ENCODE measurements at regions not wholly inside any gene's neighbourhood (a gene's known extent, or its start where the extent isn't known, plus 50 kb on each side); places are given as distances from the start of the nearest gene placed in this dataset.

DNA sequence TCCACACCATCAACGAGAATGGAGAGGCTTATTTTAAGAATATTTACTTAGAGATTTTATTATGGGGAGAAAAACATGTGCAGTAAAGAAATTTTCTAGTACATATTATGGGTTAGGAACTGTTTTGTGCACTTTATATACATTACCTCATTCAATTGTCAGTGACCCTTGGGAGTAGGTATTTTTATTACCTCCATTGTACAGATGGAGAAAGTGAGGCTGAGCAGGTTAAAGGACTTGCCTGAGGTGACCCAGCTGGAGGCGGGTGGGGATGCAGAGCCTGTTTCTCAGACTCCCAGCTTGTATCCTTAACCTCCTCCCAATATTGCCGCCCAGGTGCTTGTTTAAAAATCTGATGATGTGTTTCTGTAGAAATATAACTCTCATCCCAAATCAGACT lies 356.7 kb downstream of the HRH4 start:
- no peak for DNase-seq (ENCODE audit: low read depth in 4 of 4, low spot score in 3 of 4)

DNA sequence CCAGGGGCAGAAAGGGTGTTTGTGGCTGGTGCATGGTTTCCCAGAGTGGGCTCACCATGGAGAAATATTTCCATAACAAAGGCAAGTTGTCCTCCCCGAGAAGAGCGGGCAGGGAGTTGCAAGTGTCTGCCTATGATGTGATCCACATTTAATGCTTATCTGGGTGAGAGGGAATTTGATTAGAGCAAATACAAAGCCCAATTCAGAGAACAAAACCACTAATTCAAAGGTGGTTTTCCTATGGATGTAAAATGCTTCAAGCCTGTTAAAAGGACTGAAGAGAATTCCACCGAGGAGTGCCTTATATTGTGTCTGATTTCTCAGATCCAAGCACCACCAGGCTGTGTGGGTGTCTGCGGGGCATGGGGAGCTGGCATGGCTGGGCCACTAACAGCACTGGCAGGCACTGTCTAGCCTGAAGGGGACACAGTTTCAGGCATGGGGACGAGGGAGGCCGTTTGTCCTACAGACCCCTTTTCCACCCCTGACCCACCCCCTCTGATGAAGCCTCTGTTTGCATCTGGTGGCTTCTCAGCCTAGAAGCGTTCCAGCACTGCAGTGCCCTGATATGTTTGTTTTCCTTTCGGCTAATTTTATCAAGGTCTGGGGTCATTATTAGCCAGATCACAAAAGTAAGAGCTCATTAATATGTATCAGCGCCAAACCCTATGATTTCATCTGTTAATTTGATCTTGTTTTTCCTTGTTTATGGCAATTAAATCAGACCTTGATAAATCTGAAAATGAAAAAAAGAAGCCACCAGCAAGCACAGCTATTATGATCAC lies 357.3 kb downstream of the HRH4 start:
- DNase-seq (ENCODE audit: low read depth in 4 of 4, low spot score in 3 of 4), result no peak

DNA sequence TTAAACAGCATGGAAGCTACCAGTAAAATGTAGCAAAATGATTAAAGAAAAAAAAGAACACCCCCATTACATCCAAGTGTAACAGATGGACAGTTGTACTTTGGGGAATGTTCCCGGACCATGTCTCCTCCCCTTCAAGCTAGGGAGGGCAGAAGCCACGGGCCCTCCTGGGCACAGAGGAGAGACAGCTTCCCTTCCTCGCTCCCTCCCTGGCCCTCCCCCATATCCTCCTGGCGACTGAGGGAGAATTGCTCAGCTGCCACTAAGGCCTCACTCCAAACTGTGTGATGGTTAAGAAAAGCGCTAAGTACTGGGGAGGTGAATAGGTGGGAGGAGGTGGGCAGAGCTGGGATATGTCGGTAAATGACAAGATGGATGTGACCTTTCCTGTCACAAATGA lies 358.0 kb downstream of the HRH4 start:
- no peak for DNase-seq (ENCODE audit: low read depth in 4 of 4, low spot score in 3 of 4)

DNA sequence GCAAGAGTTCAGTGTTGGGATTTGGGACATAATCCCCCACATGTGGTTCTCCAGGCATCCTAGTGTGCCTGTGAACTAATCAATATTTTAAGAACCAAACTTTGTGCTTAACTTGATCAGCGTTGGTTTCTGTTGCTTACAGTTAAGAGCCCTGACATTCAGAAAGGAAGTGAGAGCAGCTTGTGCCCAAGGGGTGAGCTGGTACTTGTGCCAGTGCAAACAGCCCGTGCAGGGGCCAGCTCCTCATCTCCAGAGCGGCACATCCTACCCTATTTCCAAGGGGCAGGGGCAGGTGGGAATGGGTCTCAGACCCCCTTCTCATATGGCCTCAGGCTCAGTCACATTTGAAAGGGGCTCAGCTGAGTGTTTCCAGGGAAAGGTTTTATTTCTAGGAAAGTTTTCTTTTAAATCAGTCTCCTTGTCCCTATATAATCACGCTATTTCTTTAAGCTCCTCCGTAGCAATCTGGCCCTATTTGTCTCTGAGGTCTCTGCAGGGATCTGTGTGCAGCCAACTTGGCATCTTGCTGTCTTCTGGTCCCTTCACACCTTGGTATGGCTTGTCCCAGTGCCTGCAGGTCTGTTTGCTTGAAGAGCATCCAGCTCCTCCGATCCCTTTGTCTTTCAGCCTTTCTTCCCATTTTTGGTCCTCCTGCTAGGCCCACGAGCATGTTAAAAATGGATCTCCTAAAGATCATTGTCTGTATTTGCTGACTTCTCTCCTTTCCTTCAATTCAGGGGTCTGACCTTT lies 358.9 kb downstream of the HRH4 start:
- no peak for DNase-seq (ENCODE audit: low read depth in 4 of 4, low spot score in 3 of 4)

DNA sequence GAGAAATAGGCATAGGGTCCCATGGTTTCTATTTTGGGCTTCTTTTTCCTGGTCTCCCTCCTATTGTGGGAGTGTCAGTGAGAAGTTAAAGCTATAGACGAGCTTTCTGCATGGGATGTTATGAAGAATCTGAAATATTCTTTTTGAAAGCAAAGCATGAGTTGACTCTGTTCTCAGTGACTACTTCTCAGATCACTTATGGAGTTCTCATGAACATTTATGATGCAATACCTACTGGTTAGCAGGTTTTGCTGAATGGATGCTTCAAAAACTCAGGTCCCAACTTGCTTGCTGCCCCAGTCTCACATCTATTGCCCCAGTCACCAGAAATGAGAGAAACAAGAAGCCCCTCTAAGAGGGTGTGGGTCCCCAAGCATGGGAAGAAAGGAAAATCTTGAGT lies 365.0 kb downstream of the HRH4 start:
- DNase-seq (ENCODE audit: low read depth in 4 of 4, low spot score in 3 of 4), result no peak

DNA sequence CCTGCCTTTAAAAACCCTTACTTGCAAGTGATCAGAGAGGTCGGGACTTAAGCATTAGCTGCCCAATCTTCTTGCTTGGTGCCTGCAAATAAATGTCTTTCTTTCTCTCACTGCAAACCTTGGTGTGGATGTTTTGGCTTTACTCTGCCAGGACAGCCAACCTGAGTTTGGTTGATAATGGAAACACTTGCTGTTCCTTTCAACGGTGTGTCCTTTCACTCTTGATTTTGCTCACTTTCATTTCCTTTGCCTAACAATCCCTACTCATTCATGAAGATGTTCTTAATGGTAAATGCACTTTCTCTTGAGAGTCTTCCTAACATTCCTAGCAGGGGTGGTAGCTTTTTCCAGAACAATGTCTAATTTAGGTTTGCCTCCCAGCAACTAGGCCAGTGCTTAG lies 366.2 kb downstream of the HRH4 start:
- no peak for DNase-seq (ENCODE audit: low read depth in 4 of 4, low spot score in 3 of 4)

DNA sequence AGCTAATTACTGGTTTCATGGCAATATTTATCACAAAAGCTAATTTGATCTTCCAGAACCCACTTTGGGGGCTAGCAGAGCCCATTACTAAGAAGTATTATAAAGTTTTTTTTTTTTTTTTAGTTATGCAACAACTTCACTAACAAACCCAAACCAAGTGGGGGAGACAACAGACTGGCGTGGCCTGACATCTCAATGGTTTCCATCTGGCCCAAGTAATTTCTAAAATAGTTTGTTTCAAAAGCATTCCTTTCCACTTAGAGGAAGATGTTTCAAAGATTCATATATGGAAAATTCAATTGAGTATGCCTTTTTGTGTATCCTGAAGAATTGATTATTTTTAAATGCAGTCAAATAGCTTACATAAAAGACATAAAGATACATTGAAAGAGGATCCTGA lies 367.1 kb downstream of the HRH4 start:
- no peak for DNase-seq (ENCODE audit: low read depth in 4 of 4, low spot score in 3 of 4)

DNA sequence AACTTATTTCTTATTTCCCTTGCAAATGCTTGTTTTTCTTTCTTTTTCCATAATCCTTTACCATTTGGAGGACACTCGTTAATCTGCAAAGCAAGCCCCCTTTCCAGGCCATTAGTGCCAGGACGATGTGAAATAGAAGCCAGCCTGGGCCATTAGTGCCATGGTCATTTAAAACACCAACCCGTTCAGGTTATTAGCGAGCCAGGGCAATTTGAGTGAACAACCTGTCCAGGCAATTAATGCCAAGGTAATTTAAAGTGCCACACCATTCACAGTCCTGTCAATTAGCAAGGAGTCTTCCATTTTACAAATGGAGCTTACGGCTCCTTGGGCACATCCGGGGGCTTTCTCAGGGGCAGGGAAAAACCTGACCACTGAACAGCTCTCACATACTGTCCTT lies 370.6 kb downstream of the HRH4 start:
- no peak for DNase-seq (ENCODE audit: low read depth in 4 of 4, low spot score in 3 of 4)

DNA sequence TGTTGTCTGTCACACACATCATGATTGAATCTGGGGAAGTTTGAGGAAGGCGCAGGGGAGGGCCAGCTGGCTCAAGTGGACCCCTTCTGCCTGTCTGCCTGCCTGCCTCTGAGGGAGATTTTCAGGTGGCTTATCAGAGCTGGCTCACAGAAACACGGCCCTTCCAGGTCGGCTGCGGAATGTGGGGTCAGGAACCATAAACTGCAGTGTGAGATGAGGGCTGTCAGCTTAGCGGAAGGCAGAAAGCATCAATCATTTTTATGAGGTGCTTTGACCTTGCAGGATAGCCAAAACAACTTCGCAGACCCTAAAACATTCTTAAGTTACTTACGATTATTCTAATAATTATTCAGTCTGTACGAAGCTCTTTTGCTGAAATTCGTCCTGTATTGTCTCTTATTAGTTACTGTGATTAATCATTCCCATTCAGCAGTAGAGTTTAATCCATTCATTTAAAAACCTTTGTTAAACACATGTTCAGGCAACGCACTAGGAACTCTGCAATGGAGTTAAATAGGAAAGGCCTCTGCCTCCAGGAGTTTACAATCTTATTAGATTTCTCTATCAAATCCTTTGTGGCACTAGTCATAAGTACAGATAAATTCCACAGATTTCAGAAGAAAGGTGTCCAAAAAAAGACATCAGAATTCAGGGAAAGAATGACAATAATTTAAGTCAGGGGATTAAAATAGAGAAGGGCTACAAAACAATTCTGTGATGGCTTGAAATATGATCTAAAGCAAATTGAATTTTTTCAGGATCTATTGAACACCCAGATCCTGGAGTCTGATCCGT lies 371.6 kb downstream of the HRH4 start:
- DNase-seq (ENCODE audit: low read depth in 4 of 4, low spot score in 3 of 4), result peak in 2 of 4 donors; percentile 55 to 79

DNA sequence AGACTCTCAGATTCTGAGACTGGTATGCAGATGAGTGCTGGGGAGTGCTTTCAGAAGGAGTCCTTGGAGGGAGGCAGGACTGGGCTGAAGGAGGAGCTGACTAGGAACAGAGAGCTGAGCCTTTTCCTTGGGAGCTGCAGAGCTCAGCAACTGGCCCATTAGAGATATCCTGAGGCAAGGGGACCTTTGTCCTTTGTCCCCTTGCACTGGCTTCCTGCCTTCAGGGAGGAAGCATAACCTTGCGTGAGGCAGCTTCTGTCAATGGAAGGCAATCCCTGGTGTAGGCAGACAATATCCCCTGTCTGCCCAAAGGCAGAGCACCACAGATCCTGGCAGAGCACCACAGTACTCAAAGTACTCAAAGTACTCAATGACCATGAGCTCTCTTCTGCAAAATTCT lies 375.3 kb downstream of the HRH4 start:
- no peak for DNase-seq (ENCODE audit: low read depth in 4 of 4, low spot score in 3 of 4)

DNA sequence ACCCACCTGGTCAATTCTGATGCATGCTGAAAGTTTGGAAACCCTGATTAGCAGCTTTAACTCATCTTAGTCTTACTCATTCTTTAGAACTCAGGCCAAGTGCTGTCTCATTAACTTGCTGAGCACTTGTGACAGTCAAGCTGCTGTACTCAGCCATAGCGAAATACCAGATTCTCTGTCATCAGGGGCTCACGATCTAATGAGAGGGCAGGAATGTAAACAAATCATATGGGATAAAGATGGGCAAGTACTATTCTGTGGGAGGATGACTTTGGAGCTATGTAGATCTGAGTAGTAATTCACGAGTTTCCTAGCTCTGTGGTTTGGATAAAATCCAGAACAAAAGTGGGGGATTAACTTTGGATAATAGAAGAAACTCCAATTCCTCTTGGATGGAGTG lies 376.6 kb downstream of the HRH4 start:
- DNase-seq (ENCODE audit: low read depth in 4 of 4, low spot score in 3 of 4), result peak in 3 of 4 donors; percentile 45 to 58 (median 45)

DNA sequence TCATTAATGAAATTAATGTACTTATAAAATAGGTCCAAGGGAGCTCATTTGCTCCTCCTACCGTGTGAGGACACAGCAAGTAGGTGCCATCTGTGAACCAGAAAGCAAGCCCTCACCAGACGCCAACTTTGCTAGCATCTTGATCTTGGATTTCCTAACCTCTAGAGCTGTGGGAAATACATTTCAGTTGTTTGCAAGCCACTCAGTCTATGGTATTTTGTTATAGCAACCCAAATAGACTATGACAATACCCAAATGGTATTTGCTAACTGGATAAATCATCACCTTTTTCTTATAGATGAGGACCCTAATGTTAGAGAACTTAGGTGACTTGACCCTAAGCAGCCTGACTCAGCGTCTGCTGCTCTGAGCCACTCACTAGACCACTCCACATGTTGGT lies 379.6 kb downstream of the HRH4 start:
- no peak for DNase-seq (ENCODE audit: low read depth in 4 of 4, low spot score in 3 of 4)

DNA sequence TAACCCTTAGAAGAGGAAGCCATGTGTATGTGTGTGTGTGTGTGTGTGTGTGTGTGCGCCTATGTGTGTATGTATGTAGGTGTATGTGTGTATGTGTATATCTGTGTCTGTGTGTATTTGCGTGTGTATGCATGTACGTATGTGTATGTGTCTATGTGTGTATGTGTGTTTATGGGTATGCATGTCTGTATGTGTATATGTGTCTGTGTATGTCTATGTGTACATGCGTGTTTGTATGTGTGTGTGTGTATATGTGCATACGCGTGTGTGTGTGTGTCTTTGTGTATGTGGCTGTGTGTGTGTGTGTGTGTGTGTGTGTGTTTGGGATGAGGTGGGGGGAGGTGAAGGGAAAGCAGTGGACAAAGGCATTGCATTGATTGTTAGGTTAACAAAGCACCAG lies 380.2 kb downstream of the HRH4 start:
- no peak for DNase-seq (ENCODE audit: low read depth in 4 of 4, low spot score in 3 of 4)

DNA sequence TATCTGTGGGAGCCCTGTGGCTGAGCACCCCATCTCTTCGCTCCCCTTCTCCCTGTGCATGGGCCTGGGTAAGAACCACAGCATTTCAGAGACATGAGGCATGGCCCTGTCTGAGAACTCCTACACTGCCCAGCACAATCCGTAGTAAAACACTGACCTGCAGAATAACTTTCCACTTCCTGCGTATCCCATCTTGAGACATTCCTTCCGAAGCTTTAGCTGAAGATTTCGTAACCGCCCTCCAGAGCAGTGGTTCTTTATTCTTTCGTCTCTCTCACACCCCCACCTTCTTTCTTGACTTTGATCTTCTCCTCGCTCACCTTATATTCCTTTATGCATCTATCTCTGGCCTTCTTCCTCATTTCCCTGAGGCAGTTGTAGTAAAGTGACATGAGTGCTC lies 381.1 kb downstream of the HRH4 start:
- no peak for DNase-seq (ENCODE audit: low read depth in 4 of 4, low spot score in 3 of 4)

DNA sequence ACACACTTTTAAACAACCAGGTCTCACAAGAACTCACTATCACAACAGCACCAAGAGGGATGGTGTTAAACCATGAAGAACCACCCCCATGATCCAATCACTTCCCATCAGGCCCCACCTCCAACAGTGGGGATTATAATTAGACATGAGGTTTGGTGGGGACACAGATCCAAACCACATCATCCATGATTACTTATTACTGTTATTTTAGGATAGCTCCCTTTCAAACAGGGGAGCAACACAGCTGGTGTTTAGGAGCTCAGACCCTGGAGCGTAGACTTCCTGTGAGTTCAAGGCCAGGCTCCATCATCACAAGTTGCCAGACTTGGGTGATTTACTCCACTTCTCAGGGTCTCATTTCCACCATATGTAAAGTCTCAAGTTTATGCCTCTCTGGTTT lies 382.7 kb downstream of the HRH4 start:
- no peak for DNase-seq (ENCODE audit: low read depth in 4 of 4, low spot score in 3 of 4)

DNA sequence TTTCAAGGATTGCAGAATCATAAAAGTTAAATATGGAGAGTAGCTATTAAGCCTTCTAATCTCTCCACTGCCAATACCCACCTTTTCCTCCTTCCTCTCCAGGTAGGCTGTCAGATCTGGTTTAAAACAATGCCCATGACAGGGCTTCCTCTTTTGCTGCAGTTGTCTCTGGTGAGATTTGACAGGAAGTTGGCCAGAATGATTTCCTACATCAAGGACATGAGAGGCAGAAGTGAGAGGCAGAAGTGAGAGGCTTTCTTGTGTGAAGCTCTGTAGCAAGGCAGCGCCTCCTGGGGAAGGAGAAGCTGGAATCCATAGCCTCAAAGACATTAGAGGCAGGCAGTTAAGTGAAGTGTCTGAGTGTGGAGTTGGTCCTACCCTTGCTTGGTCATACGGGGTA lies 385.7 kb downstream of the HRH4 start:
- DNase-seq (ENCODE audit: low read depth in 4 of 4, low spot score in 3 of 4), result no peak

DNA sequence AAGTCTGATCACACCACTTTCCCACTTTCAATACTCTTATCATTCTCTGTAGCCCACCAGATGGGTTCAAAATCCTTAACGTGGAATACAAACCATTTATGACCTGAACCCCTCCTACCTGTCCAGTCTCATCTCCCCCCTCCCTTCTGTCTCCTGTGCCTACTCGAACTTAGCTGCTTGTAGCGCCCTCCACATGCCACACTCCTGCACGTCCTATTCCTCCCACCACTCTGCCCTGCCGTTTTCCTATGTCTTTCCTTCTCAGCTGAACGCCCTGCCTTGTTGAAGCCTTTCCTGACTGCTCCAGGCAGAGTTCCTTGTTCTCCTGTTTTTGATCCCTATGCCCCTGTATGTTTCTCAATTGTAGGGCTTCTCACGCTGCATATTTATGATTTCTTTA lies 390.1 kb downstream of the HRH4 start:
- DNase-seq (ENCODE audit: low read depth in 4 of 4, low spot score in 3 of 4), result no peak

DNA sequence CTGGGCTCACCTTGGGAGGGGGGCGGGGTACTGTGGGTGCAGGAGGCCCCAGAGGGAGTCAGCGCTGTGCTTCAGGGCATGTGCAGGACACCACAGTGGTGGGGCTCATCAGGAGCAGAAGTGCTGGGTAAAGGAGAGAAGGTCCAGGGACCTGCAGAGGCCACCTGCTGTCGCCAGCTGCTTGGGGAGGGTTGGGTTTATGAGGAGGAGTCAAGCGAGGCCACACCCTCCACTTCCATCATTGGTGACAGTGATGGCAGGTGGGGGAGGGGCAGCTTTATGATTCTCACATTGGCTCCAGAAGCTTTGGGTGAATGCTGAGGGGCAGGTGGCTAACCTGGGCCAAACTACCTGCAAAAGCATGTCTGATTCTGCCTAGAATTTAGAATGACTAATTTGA lies 392.6 kb downstream of the HRH4 start:
- no peak for DNase-seq (ENCODE audit: low read depth in 4 of 4, low spot score in 3 of 4)

DNA sequence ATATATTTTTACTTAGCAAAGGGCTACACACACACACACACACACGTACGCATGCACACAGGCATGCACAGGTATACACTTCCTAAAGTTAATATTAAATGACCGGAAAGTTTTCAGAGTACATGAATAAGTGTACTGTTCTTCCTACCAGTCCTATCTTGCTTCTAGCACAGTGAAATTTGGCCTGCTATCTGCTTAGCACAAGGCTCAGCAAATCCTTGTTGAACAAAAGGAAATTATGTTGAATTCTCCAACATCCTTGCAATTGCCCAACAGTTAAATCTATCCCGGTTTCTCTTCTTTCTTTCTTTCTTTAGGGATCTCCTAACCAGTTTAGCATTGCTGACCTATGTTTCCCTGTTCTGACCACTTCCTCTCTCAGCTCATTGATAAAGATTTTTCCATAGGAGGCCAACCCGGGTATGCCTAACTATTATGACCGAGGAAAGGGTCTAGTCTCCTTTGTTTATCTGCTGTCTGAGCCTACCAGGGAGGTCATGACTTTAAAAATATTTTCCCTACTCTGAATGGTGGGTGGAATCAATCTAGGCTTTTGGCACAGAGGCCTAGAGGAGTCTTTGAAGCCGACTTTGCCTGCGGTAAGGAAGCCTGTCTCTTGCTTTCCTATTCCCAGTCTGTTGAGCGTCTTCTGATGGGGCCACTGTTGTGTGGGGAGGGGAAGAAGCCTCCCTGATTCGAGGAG lies 400.7 kb downstream of the HRH4 start:
- no peak for DNase-seq (ENCODE audit: low read depth in 4 of 4, low spot score in 3 of 4)

DNA sequence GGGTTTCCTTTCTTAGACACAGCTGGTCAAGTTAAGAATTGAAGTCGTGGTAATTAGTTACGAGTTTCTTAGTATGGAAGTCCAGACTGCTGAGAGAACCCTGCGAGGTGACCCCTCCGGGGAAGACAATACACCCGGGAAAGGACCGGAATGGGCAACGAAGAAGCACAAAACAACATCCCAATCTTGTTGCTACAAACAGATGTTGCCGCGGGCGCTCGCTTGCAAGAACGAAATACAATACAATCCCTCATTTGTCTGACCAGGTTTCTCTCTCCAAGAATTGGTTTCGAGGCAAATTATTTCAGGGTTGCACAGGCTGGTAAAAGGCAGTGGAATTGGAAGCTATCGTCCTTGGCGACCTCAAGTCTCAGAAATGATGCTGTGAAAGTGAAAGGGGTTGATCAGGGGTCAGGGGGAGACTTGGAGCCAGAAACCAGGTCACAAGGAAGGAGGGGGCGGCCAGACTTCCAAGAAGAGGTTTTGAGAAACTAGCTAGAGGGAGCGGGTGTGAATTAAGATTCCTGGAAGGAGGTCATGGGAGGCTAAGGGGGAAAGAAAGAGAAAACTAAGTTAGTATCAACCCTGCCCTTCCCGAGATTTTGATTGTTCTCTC lies 401.9 kb downstream of the HRH4 start:
- DNase-seq (ENCODE audit: low read depth in 4 of 4, low spot score in 3 of 4), result no peak

DNA sequence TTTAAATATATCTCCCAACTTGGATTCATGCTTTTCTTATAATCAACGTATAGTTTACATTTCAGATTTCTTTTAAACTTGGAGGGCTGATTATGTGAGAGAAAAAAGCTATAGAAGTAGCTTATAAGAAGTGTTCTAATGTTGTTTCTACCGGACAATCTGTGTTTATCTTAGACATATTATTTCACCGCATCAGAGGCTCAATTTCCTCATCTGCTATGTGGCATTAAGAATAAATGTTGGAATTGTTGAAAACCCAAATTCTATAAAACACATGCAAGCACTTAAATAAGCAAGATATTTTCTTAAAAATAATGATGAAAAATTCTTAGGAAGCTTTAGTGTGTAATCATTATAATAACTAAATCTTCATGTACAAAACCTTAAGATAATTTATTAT lies 407.9 kb downstream of the HRH4 start:
- DNase-seq (ENCODE audit: low read depth in 4 of 4, low spot score in 3 of 4), result no peak
